Karpas-422 (cell line): ENCODE measurements at regions not wholly inside any gene's neighbourhood (a gene's known extent, or its start where the extent isn't known, plus 50 kb on each side); places are given as distances from the start of the nearest gene placed in this dataset.

Experiments
- DNase-seq: peaks from one replicate; pipeline ENCODE4 v3.0.0-alpha.2; 2015
- H2AFZ ChIP-seq: fragments of 200-600 bp; sonication (generic); 2 replicates; pipeline ENCODE4 v1.6.1; 2014; ENCODE audit warnings: antibody characterized with exemption, low read length, mixed read lengths
- H3K27ac ChIP-seq: fragments of 200-600 bp; sonication (generic); 2 replicates; pipeline ENCODE4 v1.5.1; 2014; ENCODE audit warnings: mild to moderate bottlenecking, low read length, moderate library complexity
- H3K27me3 ChIP-seq: fragments of 200-600 bp; sonication (generic); 2 replicates; pipeline ENCODE4 v1.6.1; 2014; ENCODE audit warnings: low read length, mixed read lengths
- H3K36me3 ChIP-seq: fragments of 200-600 bp; sonication (generic); 2 replicates; pipeline ENCODE4 v1.6.1; 2014; ENCODE audit warnings: low read length, mixed read lengths; ENCODE audit not compliant: insufficient read depth
- H3K4me1 ChIP-seq: fragments of 200-600 bp; sonication (generic); 2 replicates; pipeline ENCODE4 v1.6.1; 2014; ENCODE audit warnings: mild to moderate bottlenecking, low read length, mixed read lengths
- H3K4me2 ChIP-seq: fragments of 200-600 bp; sonication (generic); 2 replicates; pipeline ENCODE4 v1.6.1; 2014; ENCODE audit warnings: low read length, low read depth, mild to moderate bottlenecking; ENCODE audit not compliant: poor library complexity, severe bottlenecking
- H3K4me3 ChIP-seq: fragments of 200-600 bp; sonication (generic); 2 replicates; pipeline ENCODE4 v1.5.1; 2014; ENCODE audit warnings: mild to moderate bottlenecking, antibody characterized with exemption, low read length, mixed read lengths
- H3K79me2 ChIP-seq: fragments of 200-600 bp; sonication (generic); 2 replicates; pipeline ENCODE4 v1.6.1; 2014; ENCODE audit warnings: mild to moderate bottlenecking, low read length, mixed read lengths
- H3K9ac ChIP-seq: fragments of 200-600 bp; sonication (generic); 2 replicates; pipeline ENCODE4 v1.6.0; 2014; ENCODE audit warnings: low read length
- H3K9me2 ChIP-seq: fragments of 200-600 bp; sonication (generic), shearing (Covaris generic); replicated peaks from 2 replicates; pipeline ENCODE4 v1.6.0; 2014; ENCODE audit warnings: mild to moderate bottlenecking, low read length, moderate library complexity; ENCODE audit not compliant: insufficient read depth
- H3K9me3 ChIP-seq: fragments of 300-700, 200-600 bp; sonication (generic); 2 replicates; pipeline ENCODE4 v1.6.1; 2014; ENCODE audit warnings: low read length, mixed read lengths
- H4K20me1 ChIP-seq: fragments of 200-600 bp; sonication (generic); 2 replicates; pipeline ENCODE4 v1.6.1; 2014; ENCODE audit warnings: mild to moderate bottlenecking, antibody characterized with exemption, low read length, low read depth; ENCODE audit not compliant: insufficient read depth

DNA sequence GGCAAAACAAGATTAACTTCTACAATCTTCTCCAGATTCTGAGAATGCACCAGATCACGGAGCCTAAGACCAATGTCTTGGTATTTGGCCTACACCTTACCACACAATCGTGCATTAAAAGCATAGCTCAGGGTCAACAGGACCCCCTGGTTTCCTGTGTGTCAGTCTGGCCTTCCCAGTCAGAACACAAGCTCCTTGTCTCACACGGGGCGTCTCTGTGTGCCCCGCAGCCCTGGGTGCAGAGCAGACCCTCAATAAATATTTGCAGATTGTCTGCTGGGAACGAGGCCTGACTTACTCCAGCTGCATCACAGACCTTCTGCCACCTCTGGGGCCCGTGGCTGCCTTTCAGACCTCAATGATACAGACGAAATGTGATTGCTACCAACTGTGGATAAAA is 82.5 kb upstream of the CTNNB1 start:
- H2AFZ ChIP-seq: no peak overlapping the region
- no peaks in the 10 kb centered on the region for H3K27me3 ChIP-seq
- H3K36me3 ChIP-seq: no peaks in the 10 kb centered on the region
- no peaks in the 10 kb centered on the region for H3K4me1 ChIP-seq
- no peaks in the 10 kb centered on the region for H3K9me3 ChIP-seq
- H4K20me1 ChIP-seq: no peaks in the 10 kb centered on the region
- no peak overlapping the region for H3K27ac ChIP-seq
- no peak overlapping the region for H3K4me3 ChIP-seq
- no peaks in the 10 kb centered on the region for H3K79me2 ChIP-seq
- no peaks in the 10 kb centered on the region for H3K9me2 ChIP-seq
- no peak for DNase-seq
- H3K9ac ChIP-seq: no peak overlapping the region
- no peak overlapping the region for H3K4me2 ChIP-seq

DNA sequence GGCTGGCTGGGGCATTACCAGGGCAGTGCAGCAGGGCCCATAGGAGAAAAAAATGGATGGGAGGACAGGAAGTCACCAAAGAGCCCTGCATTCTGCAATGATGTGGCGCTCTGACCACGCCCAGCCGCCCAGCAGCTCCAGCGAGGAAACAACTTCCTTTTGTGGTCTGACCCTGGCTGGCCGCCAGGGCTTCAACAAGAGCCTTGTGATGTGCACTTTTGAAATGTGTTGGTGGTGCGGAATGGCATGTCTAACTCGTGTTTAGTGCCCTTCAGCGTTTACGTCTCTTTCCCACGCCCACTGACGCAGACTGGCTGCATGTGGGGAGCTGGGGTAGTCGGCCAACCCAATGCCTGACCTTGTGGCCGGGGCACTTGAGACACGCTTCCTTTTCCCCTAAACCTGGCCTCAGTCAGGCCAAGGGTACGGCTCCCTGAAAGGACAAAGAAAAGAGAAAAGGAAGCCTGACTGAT is 81.9 kb upstream of the CTNNB1 start:
- no peak overlapping the region for H2AFZ ChIP-seq
- H3K36me3 ChIP-seq: no peaks in the 10 kb centered on the region
- no peaks in the 10 kb centered on the region for H3K27me3 ChIP-seq
- peak; percentile 43 for DNase-seq
- H3K4me2 ChIP-seq: no peak overlapping the region
- H3K9me2 ChIP-seq: no peaks in the 10 kb centered on the region
- no peaks in the 10 kb centered on the region for H3K79me2 ChIP-seq
- H3K4me3 ChIP-seq: no peak overlapping the region
- H4K20me1 ChIP-seq: no peaks in the 10 kb centered on the region
- no peak overlapping the region for H3K9ac ChIP-seq
- H3K9me3 ChIP-seq: no peaks in the 10 kb centered on the region
- no peaks in the 10 kb centered on the region for H3K4me1 ChIP-seq
- no peak overlapping the region for H3K27ac ChIP-seq

DNA sequence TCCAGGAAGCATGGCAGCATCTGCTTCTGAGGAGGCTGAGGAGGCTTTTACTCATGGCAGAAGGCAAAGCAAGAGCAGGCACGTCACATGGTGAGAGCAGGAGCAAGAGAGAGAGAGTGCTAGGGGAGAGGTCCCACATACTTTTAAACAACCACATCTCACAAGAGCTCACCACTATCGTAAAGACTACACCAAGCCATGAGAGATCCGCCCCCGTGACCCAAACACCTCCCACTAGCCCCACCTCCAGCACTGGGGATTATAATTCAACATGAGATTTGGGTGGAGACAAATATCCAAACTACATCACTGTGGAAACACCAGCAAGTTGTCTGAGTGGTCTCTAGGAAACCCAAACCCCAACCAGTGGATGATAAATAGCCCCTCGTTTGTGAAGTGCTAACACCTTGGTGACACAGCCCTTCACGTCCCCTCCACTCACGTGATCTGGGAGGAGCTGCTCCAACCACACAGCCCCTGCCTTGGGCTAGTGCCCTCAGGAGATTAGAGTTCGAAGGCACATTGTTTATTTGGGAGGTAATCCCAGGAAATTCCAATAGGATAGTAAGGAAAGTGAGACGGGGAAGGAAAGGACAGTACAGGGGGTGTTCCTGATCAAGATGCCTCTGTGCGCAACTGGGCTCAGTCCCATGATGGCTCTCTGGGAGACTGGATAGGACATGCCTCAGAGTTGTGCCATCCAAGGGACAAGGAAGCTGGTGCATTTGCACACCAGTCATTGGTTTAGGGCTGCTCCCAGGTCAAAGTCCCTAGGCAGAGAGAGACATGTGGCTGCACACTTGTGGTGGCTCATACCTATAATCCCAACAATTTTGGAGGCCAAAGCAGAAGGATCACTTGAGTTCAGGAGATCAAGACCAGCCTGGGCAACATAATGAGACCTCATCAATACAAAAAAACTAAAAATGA is 80.6 kb upstream of the CTNNB1 start:
- H3K9me2 ChIP-seq: no peaks in the 10 kb centered on the region
- H3K4me1 ChIP-seq: no peaks in the 10 kb centered on the region
- H3K4me3 ChIP-seq: no peak overlapping the region
- no peaks in the 10 kb centered on the region for H3K79me2 ChIP-seq
- H3K9me3 ChIP-seq: no peaks in the 10 kb centered on the region
- no peak overlapping the region for H3K4me2 ChIP-seq
- H2AFZ ChIP-seq: no peak overlapping the region
- H3K27me3 ChIP-seq: no peaks in the 10 kb centered on the region
- no peaks in the 10 kb centered on the region for H4K20me1 ChIP-seq
- no peak overlapping the region for H3K9ac ChIP-seq
- no peak for DNase-seq
- H3K36me3 ChIP-seq: no peaks in the 10 kb centered on the region
- H3K27ac ChIP-seq: no peak overlapping the region

DNA sequence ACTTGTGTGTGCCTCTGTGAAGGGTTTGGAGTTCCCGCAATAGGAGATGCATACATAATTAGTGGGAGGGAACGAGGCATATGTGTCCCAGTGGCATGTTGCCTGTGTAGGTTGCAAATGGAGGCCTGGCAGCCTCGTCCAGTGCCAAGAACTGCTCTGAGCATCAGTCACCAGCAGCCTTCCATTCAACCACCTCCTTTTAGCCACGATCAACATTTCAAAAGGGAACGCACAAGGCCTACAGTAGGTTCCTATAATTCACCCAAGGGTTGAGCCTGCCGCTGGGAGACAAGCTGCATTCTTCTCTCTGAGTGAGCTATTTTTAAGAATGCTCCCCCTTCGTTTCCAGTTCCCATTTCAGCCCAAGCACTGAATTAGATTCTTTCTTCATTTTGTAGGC is 78.8 kb upstream of the CTNNB1 start:
- H3K36me3 ChIP-seq: no peaks in the 10 kb centered on the region; the same call in 1 of the 2 replicates
- H3K4me1 ChIP-seq: no peaks in the 10 kb centered on the region
- H2AFZ ChIP-seq: no peak overlapping the region
- no peak overlapping the region for H3K4me3 ChIP-seq
- H3K9me3 ChIP-seq: no peaks in the 10 kb centered on the region
- H4K20me1 ChIP-seq: no peaks in the 10 kb centered on the region
- no peaks in the 10 kb centered on the region for H3K9me2 ChIP-seq
- no peak for DNase-seq
- H3K4me2 ChIP-seq: no peak overlapping the region
- no peaks in the 10 kb centered on the region for H3K27me3 ChIP-seq
- H3K27ac ChIP-seq: no peak overlapping the region
- no peaks in the 10 kb centered on the region for H3K79me2 ChIP-seq
- no peak overlapping the region for H3K9ac ChIP-seq

DNA sequence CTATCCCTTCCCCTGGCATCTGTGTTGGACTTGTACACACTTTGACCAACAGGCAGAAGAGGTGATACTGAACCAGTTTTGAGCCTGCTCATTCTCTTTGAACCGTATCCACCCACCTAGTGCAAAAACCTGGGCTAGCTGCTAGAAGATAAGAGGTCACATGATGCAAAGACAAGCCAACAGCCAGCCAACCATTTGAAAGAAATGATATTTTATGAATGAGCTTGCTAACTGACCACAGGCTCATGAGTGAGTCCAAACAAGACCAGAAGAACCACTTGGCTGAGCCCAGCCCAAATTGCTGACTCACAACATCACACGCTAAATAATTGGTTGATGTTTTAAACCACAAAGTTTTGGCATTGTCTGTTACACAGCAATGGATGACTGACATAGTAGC is 74.0 kb upstream of the CTNNB1 start:
- no peak overlapping the region for H3K4me2 ChIP-seq
- no peaks in the 10 kb centered on the region for H4K20me1 ChIP-seq
- H3K79me2 ChIP-seq: no peaks in the 10 kb centered on the region
- H3K36me3 ChIP-seq: no peaks in the 10 kb centered on the region; the same call in 1 of the 2 replicates
- no peaks in the 10 kb centered on the region for H3K27me3 ChIP-seq
- no peaks in the 10 kb centered on the region for H3K9me3 ChIP-seq
- H3K9me2 ChIP-seq: no peaks in the 10 kb centered on the region
- H3K4me1 ChIP-seq: no peaks in the 10 kb centered on the region
- H3K27ac ChIP-seq: no peak overlapping the region
- no peak overlapping the region for H3K9ac ChIP-seq
- H2AFZ ChIP-seq: no peak overlapping the region
- H3K4me3 ChIP-seq: no peak overlapping the region
- no peak for DNase-seq

DNA sequence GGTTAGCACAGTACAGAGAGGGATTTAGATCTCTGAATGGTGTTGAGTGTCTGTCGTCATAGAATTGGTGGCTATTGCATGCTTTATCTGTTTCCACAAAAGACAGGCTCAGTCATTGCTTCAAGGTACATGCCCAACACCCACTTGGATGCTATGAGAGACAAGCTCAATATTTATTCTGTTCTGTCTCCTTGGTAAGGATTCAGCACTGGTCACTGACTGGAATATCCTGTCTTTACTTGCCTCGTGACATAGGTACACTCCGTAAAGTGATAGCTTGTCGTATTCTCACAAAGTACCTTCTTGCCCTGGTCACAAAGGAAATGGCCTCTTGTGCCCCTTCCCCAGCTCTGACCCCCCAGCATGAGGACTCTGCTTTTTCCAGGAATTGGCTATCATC is 72.8 kb upstream of the CTNNB1 start:
- Histone ChIP-seq H3K4me1 (no peaks in the 10 kb centered on the region), H3K9me3 (no peaks in the 10 kb centered on the region), H3K9me2 (no peaks in the 10 kb centered on the region), H3K9ac (no peak overlapping the region), H4K20me1 (no peaks in the 10 kb centered on the region), H3K27me3 (no peaks in the 10 kb centered on the region), H3K4me3 (no peak overlapping the region), H2AFZ (no peak overlapping the region), H3K79me2 (no peaks in the 10 kb centered on the region), H3K36me3 (no peaks in the 10 kb centered on the region; the same call in 1 of the 2 replicates), H3K4me2 (no peak overlapping the region), H3K27ac (no peak overlapping the region)
- DNase-seq: no peak

DNA sequence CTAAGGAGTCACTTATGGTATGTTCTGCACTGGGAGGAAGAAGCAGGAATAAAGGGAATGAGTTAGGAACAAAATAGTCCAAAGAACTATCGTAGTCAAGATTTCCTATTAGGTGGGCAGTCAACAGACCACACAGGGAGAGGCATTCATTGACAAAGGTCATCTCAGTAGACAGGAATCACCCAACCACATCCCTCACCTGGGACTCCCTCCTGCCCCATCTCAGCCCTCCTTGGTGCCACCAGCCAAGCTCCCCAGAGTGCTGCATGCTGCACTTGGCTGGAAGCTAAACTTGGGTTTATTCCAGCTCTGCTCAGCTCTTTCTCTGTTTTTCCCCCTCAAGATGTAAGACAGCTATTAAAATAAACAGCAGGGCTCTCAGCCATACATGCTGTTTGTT is 72.3 kb upstream of the CTNNB1 start:
- H4K20me1 ChIP-seq: no peaks in the 10 kb centered on the region
- no peak overlapping the region for H3K4me2 ChIP-seq

DNA sequence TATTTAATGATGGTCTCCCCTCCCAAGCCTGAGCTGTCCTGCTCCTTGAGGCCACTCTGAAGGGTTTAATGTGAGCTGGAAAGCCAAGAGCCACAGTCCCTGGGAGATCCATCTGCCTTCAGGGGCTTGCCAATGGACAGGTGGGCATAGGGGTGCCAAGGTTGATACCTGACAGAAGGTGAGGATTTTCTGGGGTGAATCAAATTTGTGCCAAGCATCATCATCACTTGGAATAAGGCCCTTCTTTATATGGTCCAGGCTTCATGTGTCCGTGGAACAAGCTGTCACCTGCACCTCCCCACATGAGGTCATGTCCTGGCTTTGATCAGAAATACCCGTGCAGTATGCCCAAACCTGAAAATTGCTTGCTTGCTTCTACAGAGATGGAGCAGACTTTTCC is 71.9 kb upstream of the CTNNB1 start:
- no peaks in the 10 kb centered on the region for H4K20me1 ChIP-seq
- H3K27me3 ChIP-seq: no peaks in the 10 kb centered on the region
- no peak overlapping the region for H3K4me3 ChIP-seq
- H3K4me1 ChIP-seq: no peaks in the 10 kb centered on the region
- no peaks in the 10 kb centered on the region for H3K9me2 ChIP-seq
- no peaks in the 10 kb centered on the region; the same call in 1 of the 2 replicates for H3K36me3 ChIP-seq
- H3K27ac ChIP-seq: no peak overlapping the region
- H2AFZ ChIP-seq: no peak overlapping the region
- H3K4me2 ChIP-seq: no peak overlapping the region
- no peaks in the 10 kb centered on the region for H3K9me3 ChIP-seq
- H3K79me2 ChIP-seq: no peaks in the 10 kb centered on the region
- no peak for DNase-seq
- no peak overlapping the region for H3K9ac ChIP-seq

More for the DNA sequence above, 72.3 kb upstream of the CTNNB1 start:
- H3K4me3 ChIP-seq: no peak overlapping the region
- no peaks in the 10 kb centered on the region for H3K79me2 ChIP-seq
- no peaks in the 10 kb centered on the region for H3K9me2 ChIP-seq
- H3K9ac ChIP-seq: no peak overlapping the region
- no peaks in the 10 kb centered on the region for H3K9me3 ChIP-seq
- no peaks in the 10 kb centered on the region for H3K4me1 ChIP-seq
- no peaks in the 10 kb centered on the region; the same call in 1 of the 2 replicates for H3K36me3 ChIP-seq
- no peaks in the 10 kb centered on the region for H3K27me3 ChIP-seq
- H3K27ac ChIP-seq: no peak overlapping the region
- no peak for DNase-seq
- no peak overlapping the region for H2AFZ ChIP-seq
